Suppressor macrophage treated with lipopolysaccharide for 1 hour (primary cell): ENCODE measurements at regions not wholly inside any gene's neighbourhood (a gene's known extent, or its start where the extent isn't known, plus 50 kb on each side); places are given as distances from the start of the nearest gene placed in this dataset.
"Not testable (repeated sequence)": the region's sequence is repeated elsewhere in the genome, so short reads cannot be mapped to it uniquely, and the experiment has no call there.

Experiments
- DNase-seq, 3 donors: peaks; one replicate each; pipeline ENCODE4 v3.0.0-alpha.2; 2020 to 2022

GRCh38 chr2:128602699-128603101, 284.0 kb upstream of the HS6ST1 start:
- DNase-seq = no peak

GRCh38 chr2:128603411-128603924, 284.8 kb upstream of the HS6ST1 start:
- peak; percentile 30 to 48 (median 35) for DNase-seq

GRCh38 chr2:128604045-128604444, 285.4 kb upstream of the HS6ST1 start:
- DNase-seq = no peak

GRCh38 chr2:128604581-128604980, 285.9 kb upstream of the HS6ST1 start:
- not testable (repeated sequence) for DNase-seq

GRCh38 chr2:128605421-128605820, 286.8 kb upstream of the HS6ST1 start:
- DNase-seq = no peak

GRCh38 chr2:128605931-128606330, 287.3 kb upstream of the HS6ST1 start:
- DNase-seq = no peak

GRCh38 chr2:128606837-128607236, 288.2 kb upstream of the HS6ST1 start:
- DNase-seq = no peak

GRCh38 chr2:128607440-128607839, 288.8 kb upstream of the HS6ST1 start:
- DNase-seq = peak in 1 of 3 donors; percentile 6

- DNase-seq = no peak
Measured at GRCh38 chr2:128607911-128608506, 289.3 kb upstream of the HS6ST1 start.

GRCh38 chr2:128608921-128609880, 290.5 kb upstream of the HS6ST1 start:
- no peak for DNase-seq

- DNase-seq = no peak
Measured at GRCh38 chr2:128610496-128610895, 291.8 kb upstream of the HS6ST1 start.

GRCh38 chr2:128611421-128612320, 293.0 kb upstream of the HS6ST1 start:
- no peak for DNase-seq

- no peak for DNase-seq
Measured at GRCh38 chr2:128612628-128613027, 294.0 kb upstream of the HS6ST1 start.

GRCh38 chr2:128613351-128613750, 294.7 kb upstream of the HS6ST1 start:
- DNase-seq = no peak

- DNase-seq = no peak
Measured at GRCh38 chr2:128613876-128614275, 295.2 kb upstream of the HS6ST1 start.

- DNase-seq = not testable (repeated sequence)
Measured at GRCh38 chr2:128614907-128615306, 296.2 kb upstream of the HS6ST1 start.

- DNase-seq = no peak
Measured at GRCh38 chr2:128615571-128615970, 296.9 kb upstream of the HS6ST1 start.

GRCh38 chr2:128617029-128617590, 298.4 kb upstream of the HS6ST1 start:
- DNase-seq = no peak

GRCh38 chr2:128617661-128618060, 299.0 kb upstream of the HS6ST1 start:
- no peak for DNase-seq

- DNase-seq = no peak
Measured at GRCh38 chr2:128618642-128619041, 300.0 kb upstream of the HS6ST1 start.

GRCh38 chr2:128619471-128620325, 301.0 kb upstream of the HS6ST1 start:
- DNase-seq = no peak

- DNase-seq = no peak
Measured at GRCh38 chr2:128621074-128621473, 302.4 kb upstream of the HS6ST1 start.
